ENCODE measurements at regions not wholly inside any gene's neighbourhood (a gene's known extent, or its start where the extent isn't known, plus 50 kb on each side); places are given as distances from the start of the nearest gene placed in this dataset.

DNA sequence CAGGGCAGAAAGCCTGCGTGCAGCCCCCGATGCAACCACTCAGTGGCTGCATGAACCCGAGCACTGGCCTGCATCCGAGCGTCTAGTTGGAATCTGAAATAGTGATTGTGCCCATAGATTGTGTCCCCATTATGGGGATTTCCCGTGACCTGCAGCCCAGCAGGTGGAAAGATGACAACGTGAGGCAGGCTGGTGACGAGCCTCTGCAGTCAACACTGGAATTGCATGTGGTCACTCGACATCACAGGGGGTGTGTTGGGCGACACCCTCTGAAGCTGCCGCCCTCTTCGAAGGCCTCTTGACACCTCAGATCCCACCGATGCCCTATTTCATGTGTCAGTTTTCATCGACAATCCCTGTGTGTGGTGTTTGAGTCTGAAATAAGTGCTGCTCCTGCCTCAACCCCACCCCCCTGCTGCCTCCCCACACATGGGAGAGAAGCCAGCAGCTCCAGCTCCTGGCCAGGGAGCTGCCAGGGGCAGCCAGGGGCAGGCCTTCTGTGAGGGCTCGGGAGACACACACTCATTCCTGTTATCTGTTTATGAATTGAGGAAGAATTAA is 172.0 kb upstream of the B3GAT1 start:
- TF ChIP-seq, protein P1, sequence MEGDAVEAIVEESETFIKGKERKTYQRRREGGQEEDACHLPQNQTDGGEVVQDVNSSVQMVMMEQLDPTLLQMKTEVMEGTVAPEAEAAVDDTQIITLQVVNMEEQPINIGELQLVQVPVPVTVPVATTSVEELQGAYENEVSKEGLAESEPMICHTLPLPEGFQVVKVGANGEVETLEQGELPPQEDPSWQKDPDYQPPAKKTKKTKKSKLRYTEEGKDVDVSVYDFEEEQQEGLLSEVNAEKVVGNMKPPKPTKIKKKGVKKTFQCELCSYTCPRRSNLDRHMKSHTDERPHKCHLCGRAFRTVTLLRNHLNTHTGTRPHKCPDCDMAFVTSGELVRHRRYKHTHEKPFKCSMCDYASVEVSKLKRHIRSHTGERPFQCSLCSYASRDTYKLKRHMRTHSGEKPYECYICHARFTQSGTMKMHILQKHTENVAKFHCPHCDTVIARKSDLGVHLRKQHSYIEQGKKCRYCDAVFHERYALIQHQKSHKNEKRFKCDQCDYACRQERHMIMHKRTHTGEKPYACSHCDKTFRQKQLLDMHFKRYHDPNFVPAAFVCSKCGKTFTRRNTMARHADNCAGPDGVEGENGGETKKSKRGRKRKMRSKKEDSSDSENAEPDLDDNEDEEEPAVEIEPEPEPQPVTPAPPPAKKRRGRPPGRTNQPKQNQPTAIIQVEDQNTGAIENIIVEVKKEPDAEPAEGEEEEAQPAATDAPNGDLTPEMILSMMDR (IDR thresholded peaks at IDR 0.05; ENCODE audit: extremely low read depth, insufficient read depth, missing control alignments) = no peak
- in situ Hi-C loops (cut with MboI; ENCODE audit: low pct_unique_long_range_greater_than_20kb, low sequenced_read_pairs, unreplicated experiment) = no loop called here

DNA sequence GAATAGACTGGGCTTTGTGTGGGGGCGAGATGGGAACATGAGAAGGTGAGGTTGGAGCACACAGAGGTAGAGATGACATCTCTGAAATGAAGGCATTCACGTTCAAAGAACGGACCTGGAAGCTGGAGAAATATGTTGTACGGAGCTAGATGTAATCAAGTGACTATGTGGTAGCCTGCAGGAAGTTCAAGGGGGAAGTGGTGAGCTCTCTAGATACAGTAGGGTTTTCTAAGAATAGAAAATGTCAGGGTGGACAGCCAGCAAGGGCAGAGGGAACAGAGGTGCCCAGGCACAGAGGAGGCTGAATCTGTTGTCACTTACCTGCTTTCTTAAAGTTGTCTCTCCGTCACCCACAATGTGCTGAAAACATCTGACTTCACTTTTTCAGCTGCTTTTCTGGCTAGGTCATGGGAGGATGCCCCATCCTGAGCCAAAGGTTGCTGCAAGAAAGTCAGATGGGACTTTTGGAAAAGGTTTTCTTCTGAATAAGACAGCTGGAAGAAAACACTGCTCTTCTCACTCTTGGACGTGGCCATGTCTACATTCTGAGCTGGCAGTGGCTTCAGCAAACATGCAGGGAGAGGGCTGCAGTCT is 171.5 kb upstream of the B3GAT1 start:
- TF ChIP-seq, protein P1 (IDR thresholded peaks at IDR 0.05; ENCODE audit: extremely low read depth, insufficient read depth, missing control alignments) = no peak
- no peak for DNase-seq (ENCODE audit: low spot score)
- in situ Hi-C loops (cut with MboI; ENCODE audit: low pct_unique_long_range_greater_than_20kb, low sequenced_read_pairs, unreplicated experiment) = no loop called here

More for the DNA sequence above, 172.0 kb upstream of the B3GAT1 start:
- DNase-seq (ENCODE audit: low spot score) = no peak

- DNase-seq (ENCODE audit: low spot score) = no peak
- in situ Hi-C loops (cut with MboI; ENCODE audit: low pct_unique_long_range_greater_than_20kb, low sequenced_read_pairs, unreplicated experiment) = no loop called here
- TF ChIP-seq, protein P1 (IDR thresholded peaks at IDR 0.05; ENCODE audit: extremely low read depth, insufficient read depth, missing control alignments) = no peak
These were observed 170.7 kb upstream of the B3GAT1 start for GRCh38 chr11:134582770-134583095.

- TF ChIP-seq, protein P1 (IDR thresholded peaks at IDR 0.05; ENCODE audit: extremely low read depth, insufficient read depth, missing control alignments) = no peak
- DNase-seq (ENCODE audit: low spot score) = no peak
- in situ Hi-C loops (cut with MboI; ENCODE audit: low pct_unique_long_range_greater_than_20kb, low sequenced_read_pairs, unreplicated experiment) = no loop called here
These were observed 170.1 kb upstream of the B3GAT1 start for GRCh38 chr11:134581966-134582769.

- no peak for DNase-seq (ENCODE audit: low spot score)
- TF ChIP-seq, protein P1 (IDR thresholded peaks at IDR 0.05; ENCODE audit: extremely low read depth, insufficient read depth, missing control alignments) = no peak
- in situ Hi-C loops (cut with MboI; ENCODE audit: low pct_unique_long_range_greater_than_20kb, low sequenced_read_pairs, unreplicated experiment) = no loop called here
These were observed 169.1 kb upstream of the B3GAT1 start for GRCh38 chr11:134581121-134581626.

GRCh38 chr11:134580610-134580975 is 168.6 kb upstream of the B3GAT1 start:
- in situ Hi-C loops (cut with MboI; ENCODE audit: low pct_unique_long_range_greater_than_20kb, low sequenced_read_pairs, unreplicated experiment) = no loop called here
- DNase-seq (ENCODE audit: low spot score) = no peak

More at GRCh38 chr11:134580610-134580975, 168.6 kb upstream of the B3GAT1 start:
- TF ChIP-seq, protein P1 (IDR thresholded peaks at IDR 0.05; ENCODE audit: extremely low read depth, insufficient read depth, missing control alignments) = no peak
